Astrocyte of the cerebellum (primary cell): ENCODE measurements at regions not wholly inside any gene's neighbourhood (a gene's known extent, or its start where the extent isn't known, plus 50 kb on each side); places are given as distances from the start of the nearest gene placed in this dataset.

Experiments used
- DNase-seq: peaks from one replicate; pipeline ENCODE4 v3.0.0-alpha.2; 2011; ENCODE audit warnings: low read depth
- H3K4me3 ChIP-seq: 2 replicates; pipeline ENCODE4 v1.5.1; 2011; ENCODE audit warnings: mild to moderate bottlenecking, low read depth, low read length, moderate library complexity
- CTCF ChIP-seq: IDR thresholded peaks from 2 replicates; pipeline ENCODE4 v1.5.1; 2012; ENCODE audit warnings: low read length, low read depth, moderate library complexity, mild to moderate bottlenecking; ENCODE audit errors: missing control alignments
- in situ Hi-C: cut with HindIII; loops from 2 replicates; pipeline ENCODE4 v1.10.0; 2017; ENCODE audit warnings: low sequenced_read_pairs

- DNase-seq: no peak
- no peak overlapping the region for H3K4me3 ChIP-seq
- in situ Hi-C loops: no loop called here
- TF ChIP-seq CTCF: no peak
These were observed 196.0 kb downstream of the MELK start for GRCh38 chr9:36768677-36769076.

GRCh38 chr9:36770025-36770424 lies 197.3 kb downstream of the MELK start:
- in situ Hi-C loops: no loop called here
- no peak for TF ChIP-seq CTCF
- H3K4me3 ChIP-seq: no peak overlapping the region
- no peak for DNase-seq

- no peak overlapping the region for H3K4me3 ChIP-seq
- TF ChIP-seq CTCF: no peak
- in situ Hi-C loops: no loop called here
- DNase-seq: peak; percentile 6
These were observed 200.0 kb downstream of the MELK start for GRCh38 chr9:36772449-36773403.

- no peak for TF ChIP-seq CTCF
- in situ Hi-C loops: no loop called here
These were observed 206.0 kb downstream of the MELK start for GRCh38 chr9:36778682-36779081.

GRCh38 chr9:36779582-36779981 lies 206.9 kb downstream of the MELK start:
- no peak overlapping the region for H3K4me3 ChIP-seq
- DNase-seq: no peak
- TF ChIP-seq CTCF: no peak
- in situ Hi-C loops: no loop called here

More at GRCh38 chr9:36778682-36779081, 206.0 kb downstream of the MELK start:
- no peak overlapping the region for H3K4me3 ChIP-seq
- DNase-seq: no peak

GRCh38 chr9:36780186-36780585 lies 207.5 kb downstream of the MELK start:
- H3K4me3 ChIP-seq: no peak overlapping the region
- TF ChIP-seq CTCF: no peak
- in situ Hi-C loops: no loop called here
- no peak for DNase-seq
